ENCODE measurements at regions not wholly inside any gene's neighbourhood (a gene's known extent, or its start where the extent isn't known, plus 50 kb on each side); places are given as distances from the start of the nearest gene placed in this dataset.

DNA sequence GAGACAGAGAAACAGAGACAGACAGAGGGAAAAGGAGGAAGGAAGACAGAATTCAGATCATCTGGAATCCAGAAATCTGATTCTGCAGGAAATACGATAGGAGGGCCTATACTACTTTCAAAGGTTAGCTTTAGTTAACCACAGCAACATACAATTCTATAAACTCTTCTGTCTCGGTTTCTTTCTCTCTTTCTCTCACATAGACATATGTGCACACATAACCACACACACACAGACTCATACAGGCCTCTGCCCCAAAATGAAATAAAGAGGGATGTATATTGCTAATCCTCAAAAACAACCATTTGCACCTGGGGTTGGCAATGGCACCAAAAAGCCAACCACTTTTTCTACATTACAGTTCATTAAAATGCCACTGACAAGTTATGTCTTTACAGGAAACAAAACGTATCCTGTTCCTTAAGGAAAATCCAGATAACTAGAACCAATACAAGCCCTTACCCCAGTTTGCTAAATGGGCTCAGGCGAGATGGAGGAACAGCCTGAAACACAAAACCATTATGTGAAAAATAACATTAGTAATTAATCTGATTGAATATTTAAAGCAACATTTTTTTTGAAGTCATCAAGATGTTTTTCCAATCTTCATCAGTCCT is 372.3 kb upstream of the CCNH start (continued):
- no peak for TF ChIP-seq RBM14 (IDR thresholded peaks at IDR 0.05; ENCODE audit: borderline replicate concordance, insufficient read depth, low read depth, low read length)
- no peak for TF ChIP-seq CEBPB (tag; IDR thresholded peaks at IDR 0.05)
- TF ChIP-seq MYBL2 (IDR thresholded peaks at IDR 0.05; ENCODE audit: low read depth): no peak
- TF ChIP-seq MYBL2 (CRISPR knock-in tag; IDR thresholded peaks at IDR 0.05; ENCODE audit: borderline replicate concordance): no peak
- no peak for TF ChIP-seq ZBTB8A (IDR thresholded peaks at IDR 0.05; ENCODE audit: partially characterized antibody)
- TF ChIP-seq, protein P1, sequence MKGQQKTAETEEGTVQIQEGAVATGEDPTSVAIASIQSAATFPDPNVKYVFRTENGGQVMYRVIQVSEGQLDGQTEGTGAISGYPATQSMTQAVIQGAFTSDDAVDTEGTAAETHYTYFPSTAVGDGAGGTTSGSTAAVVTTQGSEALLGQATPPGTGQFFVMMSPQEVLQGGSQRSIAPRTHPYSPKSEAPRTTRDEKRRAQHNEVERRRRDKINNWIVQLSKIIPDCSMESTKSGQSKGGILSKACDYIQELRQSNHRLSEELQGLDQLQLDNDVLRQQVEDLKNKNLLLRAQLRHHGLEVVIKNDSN (CRISPR knock-in tag; IDR thresholded peaks at IDR 0.05): no peak
- TF ChIP-seq ZNF77 (CRISPR knock-in tag; IDR thresholded peaks at IDR 0.05): no peak
- no peak for TF ChIP-seq RBM17 (IDR thresholded peaks at IDR 0.05; ENCODE audit: borderline replicate concordance, low read depth, low read length)
- TF ChIP-seq, protein P2, sequence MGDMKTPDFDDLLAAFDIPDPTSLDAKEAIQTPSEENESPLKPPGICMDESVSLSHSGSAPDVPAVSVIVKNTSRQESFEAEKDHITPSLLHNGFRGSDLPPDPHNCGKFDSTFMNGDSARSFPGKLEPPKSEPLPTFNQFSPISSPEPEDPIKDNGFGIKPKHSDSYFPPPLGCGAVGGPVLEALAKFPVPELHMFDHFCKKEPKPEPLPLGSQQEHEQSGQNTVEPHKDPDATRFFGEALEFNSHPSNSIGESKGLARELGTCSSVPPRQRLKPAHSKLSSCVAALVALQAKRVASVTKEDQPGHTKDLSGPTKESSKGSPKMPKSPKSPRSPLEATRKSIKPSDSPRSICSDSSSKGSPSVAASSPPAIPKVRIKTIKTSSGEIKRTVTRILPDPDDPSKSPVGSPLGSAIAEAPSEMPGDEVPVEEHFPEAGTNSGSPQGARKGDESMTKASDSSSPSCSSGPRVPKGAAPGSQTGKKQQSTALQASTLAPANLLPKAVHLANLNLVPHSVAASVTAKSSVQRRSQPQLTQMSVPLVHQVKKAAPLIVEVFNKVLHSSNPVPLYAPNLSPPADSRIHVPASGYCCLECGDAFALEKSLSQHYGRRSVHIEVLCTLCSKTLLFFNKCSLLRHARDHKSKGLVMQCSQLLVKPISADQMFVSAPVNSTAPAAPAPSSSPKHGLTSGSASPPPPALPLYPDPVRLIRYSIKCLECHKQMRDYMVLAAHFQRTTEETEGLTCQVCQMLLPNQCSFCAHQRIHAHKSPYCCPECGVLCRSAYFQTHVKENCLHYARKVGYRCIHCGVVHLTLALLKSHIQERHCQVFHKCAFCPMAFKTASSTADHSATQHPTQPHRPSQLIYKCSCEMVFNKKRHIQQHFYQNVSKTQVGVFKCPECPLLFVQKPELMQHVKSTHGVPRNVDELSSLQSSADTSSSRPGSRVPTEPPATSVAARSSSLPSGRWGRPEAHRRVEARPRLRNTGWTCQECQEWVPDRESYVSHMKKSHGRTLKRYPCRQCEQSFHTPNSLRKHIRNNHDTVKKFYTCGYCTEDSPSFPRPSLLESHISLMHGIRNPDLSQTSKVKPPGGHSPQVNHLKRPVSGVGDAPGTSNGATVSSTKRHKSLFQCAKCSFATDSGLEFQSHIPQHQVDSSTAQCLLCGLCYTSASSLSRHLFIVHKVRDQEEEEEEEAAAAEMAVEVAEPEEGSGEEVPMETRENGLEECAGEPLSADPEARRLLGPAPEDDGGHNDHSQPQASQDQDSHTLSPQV (IDR thresholded peaks at IDR 0.05): no peak
- no peak for TF ChIP-seq ZNF124 (CRISPR knock-in tag; IDR thresholded peaks at IDR 0.05)
- TF ChIP-seq RNF2 (IDR thresholded peaks at IDR 0.05): no peak
- no peak for TF ChIP-seq BRF1 (IDR thresholded peaks at IDR 0.05; ENCODE audit: borderline replicate concordance, extremely low read depth, insufficient read length)
- no peak for TF ChIP-seq ZNF174 (CRISPR knock-in tag; IDR thresholded peaks at IDR 0.05)
- TF ChIP-seq EP300 (IDR thresholded peaks at IDR 0.05; ENCODE audit: low read length): no peak
- TF ChIP-seq ZNF408 (CRISPR knock-in tag; IDR thresholded peaks at IDR 0.05; ENCODE audit: low read depth): no peak
- TF ChIP-seq CBFB (CRISPR knock-in tag; IDR thresholded peaks at IDR 0.05): no peak

Data from K562 (cell line).